ENCODE measurements at regions not wholly inside any gene's neighbourhood (a gene's known extent, or its start where the extent isn't known, plus 50 kb on each side); places are given as distances from the start of the nearest gene placed in this dataset.

DNA sequence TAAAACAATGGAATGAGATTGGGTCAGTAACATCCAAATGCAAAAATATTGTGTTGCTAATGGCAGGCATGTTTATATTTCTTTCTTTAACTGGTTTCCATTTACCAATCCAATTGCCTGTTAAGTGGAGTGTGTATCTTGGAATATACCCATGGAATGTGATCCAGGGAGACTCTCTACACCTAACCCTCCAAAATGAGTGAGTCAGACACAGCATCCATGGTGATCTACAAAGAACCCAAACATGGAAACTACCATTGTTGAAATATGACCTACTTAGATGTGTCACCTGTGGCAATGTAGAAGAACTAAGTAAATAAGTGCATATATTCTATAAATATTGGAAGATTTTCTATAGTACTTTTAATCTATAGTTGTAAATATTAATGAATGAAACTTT lies 110.3 kb downstream of the AREG start:
- in situ Hi-C loops (cut with MboI; ENCODE audit: low sequenced_read_pairs in 4 of 4) = no loop called here
- no peaks in the 10 kb centered on the region for H3K4me1 ChIP-seq
- TF ChIP-seq, protein P1, sequence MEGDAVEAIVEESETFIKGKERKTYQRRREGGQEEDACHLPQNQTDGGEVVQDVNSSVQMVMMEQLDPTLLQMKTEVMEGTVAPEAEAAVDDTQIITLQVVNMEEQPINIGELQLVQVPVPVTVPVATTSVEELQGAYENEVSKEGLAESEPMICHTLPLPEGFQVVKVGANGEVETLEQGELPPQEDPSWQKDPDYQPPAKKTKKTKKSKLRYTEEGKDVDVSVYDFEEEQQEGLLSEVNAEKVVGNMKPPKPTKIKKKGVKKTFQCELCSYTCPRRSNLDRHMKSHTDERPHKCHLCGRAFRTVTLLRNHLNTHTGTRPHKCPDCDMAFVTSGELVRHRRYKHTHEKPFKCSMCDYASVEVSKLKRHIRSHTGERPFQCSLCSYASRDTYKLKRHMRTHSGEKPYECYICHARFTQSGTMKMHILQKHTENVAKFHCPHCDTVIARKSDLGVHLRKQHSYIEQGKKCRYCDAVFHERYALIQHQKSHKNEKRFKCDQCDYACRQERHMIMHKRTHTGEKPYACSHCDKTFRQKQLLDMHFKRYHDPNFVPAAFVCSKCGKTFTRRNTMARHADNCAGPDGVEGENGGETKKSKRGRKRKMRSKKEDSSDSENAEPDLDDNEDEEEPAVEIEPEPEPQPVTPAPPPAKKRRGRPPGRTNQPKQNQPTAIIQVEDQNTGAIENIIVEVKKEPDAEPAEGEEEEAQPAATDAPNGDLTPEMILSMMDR (IDR thresholded peaks at IDR 0.05 in 4 of 5, conservative IDR thresholded peaks at IDR 0.05 in 1 of 5) = no peak
- no peak for TF ChIP-seq POLR2A (IDR thresholded peaks at IDR 0.05)
- no peak overlapping the region for H3K4me3 ChIP-seq
- H3K9me3 ChIP-seq = no peaks in the 10 kb centered on the region
- H3K27ac ChIP-seq = no peak overlapping the region
- no peaks in the 10 kb centered on the region for H3K27me3 ChIP-seq
- intact Hi-C loops (cut with DNase I; ENCODE audit: low total_unique reads) = no loop called here
- DNase-seq (no peak), ATAC-seq (no peak)
- no peaks in the 10 kb centered on the region for H3K36me3 ChIP-seq

DNA sequence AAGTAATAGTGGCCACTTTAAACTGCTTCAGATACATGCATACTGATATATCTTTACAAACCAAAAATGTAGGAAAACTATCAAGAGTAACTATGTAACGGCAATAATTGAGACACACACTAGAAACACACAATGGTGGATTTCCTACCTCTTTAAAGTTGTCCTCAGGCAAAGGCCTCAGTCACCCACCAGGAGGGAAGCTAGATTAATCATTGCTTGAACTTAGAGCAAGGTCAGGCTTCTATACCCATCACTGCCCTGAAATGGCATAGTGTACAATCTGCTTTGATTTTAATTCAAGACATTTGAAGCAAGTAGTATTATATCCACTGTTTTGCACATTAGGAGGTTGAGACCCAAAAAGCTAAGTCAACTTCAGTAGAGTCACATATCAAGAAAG lies 110.9 kb downstream of the AREG start:
- Histone ChIP-seq H3K4me1 (no peaks in the 10 kb centered on the region), H3K4me3 (no peak overlapping the region), H3K36me3 (no peaks in the 10 kb centered on the region), H3K27me3 (no peaks in the 10 kb centered on the region), H3K27ac (no peak overlapping the region), H3K9me3 (no peaks in the 10 kb centered on the region)
- intact Hi-C loops (cut with DNase I; ENCODE audit: low total_unique reads) (no loop called here), in situ Hi-C loops (cut with MboI; ENCODE audit: low sequenced_read_pairs in 4 of 4) (no loop called here)
- TF ChIP-seq POLR2A (IDR thresholded peaks at IDR 0.05) = no peak
- TF ChIP-seq, protein P1 (IDR thresholded peaks at IDR 0.05 in 4 of 5, conservative IDR thresholded peaks at IDR 0.05 in 1 of 5) = no peak
- no peak for ATAC-seq
- DNase-seq = no peak

DNA sequence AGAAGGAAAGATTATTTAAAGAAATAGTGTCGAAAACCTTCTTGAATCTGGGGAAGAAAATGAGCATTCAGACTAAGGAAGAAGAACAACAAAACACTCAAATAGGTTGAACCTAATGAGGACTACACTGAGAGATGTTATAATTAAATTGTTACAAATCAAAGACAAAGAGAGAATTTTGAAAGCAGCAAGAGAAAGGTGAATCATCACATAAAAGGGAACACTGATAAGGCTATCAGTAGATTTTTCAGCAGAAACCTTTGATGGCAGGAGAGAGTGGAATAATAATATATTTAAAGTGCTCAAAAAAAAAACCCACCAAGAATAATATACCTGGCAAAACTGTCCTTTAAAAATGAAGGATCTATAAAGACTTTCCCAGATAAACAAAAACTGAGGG lies 114.9 kb downstream of the AREG start:
- Histone ChIP-seq H3K27ac (no peak overlapping the region), H3K4me1 (no peaks in the 10 kb centered on the region), H3K27me3 (no peaks in the 10 kb centered on the region), H3K9me3 (no peaks in the 10 kb centered on the region), H3K4me3 (no peak overlapping the region), H3K36me3 (no peaks in the 10 kb centered on the region)
- ATAC-seq (no peak), DNase-seq (no peak)
- intact Hi-C loops (cut with DNase I; ENCODE audit: low total_unique reads) (no loop called here), in situ Hi-C loops (cut with MboI; ENCODE audit: low sequenced_read_pairs in 4 of 4) (no loop called here)
- TF ChIP-seq, protein P1 (IDR thresholded peaks at IDR 0.05 in 4 of 5, conservative IDR thresholded peaks at IDR 0.05 in 1 of 5) = no peak
- TF ChIP-seq POLR2A (IDR thresholded peaks at IDR 0.05) = no peak

DNA sequence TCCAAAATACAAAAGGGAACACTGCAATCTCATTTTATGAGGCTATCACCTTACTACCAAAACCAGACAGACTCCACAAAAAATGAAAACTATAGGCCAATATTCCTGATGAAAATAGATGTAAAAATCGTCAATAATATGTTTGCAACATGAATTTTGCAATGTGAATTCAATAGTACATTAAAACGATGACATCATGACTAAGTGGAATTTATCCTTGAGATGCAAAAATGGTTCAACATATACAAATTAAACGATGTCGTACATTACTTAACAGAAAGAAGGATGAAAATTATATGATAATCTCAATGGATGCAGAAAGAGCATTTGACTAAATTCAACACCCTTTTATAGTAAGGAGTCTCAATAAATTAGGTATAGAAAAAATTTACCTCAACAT lies 123.0 kb downstream of the AREG start:
- TF ChIP-seq, protein P1 (IDR thresholded peaks at IDR 0.05 in 4 of 5, conservative IDR thresholded peaks at IDR 0.05 in 1 of 5) = no peak
- no peak for TF ChIP-seq POLR2A (IDR thresholded peaks at IDR 0.05)
- no peak for ATAC-seq
- H3K4me3 ChIP-seq = no peak overlapping the region
- H3K4me1 ChIP-seq = no peaks in the 10 kb centered on the region
- in situ Hi-C loops (cut with MboI; ENCODE audit: low sequenced_read_pairs in 4 of 4) = no loop called here
- no peaks in the 10 kb centered on the region for H3K9me3 ChIP-seq
- DNase-seq = no peak
- no peaks in the 10 kb centered on the region for H3K27me3 ChIP-seq
- intact Hi-C loops (cut with DNase I; ENCODE audit: low total_unique reads) = no loop called here
- H3K36me3 ChIP-seq = no peaks in the 10 kb centered on the region
- H3K27ac ChIP-seq = no peak overlapping the region

DNA sequence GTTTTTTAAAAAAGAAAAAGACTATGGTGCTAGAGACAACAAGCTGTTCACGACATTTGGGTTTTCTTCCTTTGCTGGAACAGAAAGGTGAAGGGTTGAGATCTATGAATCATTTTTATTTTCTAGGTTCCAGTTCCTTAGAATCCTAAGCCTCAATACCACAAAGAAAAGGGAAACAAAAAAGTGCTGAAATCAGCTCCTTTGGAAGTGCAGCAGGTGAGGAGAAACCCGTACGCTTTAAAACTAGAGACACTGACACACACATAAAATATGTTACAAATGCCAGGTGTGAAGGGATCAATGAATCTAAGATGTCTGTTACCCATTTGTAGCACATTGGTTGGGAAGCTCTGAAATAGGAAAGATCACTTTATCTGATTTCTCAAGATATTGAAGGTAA lies 125.2 kb downstream of the AREG start:
- no peak overlapping the region for H3K27ac ChIP-seq
- no peaks in the 10 kb centered on the region for H3K36me3 ChIP-seq
- in situ Hi-C loops (cut with MboI; ENCODE audit: low sequenced_read_pairs in 4 of 4) = no loop called here
- ATAC-seq (no peak), DNase-seq (no peak)
- H3K9me3 ChIP-seq = no peaks in the 10 kb centered on the region
- intact Hi-C loops (cut with DNase I; ENCODE audit: low total_unique reads) = no loop called here
- no peak overlapping the region for H3K4me3 ChIP-seq
- TF ChIP-seq, protein P1 (IDR thresholded peaks at IDR 0.05 in 4 of 5, conservative IDR thresholded peaks at IDR 0.05 in 1 of 5) = no peak
- TF ChIP-seq POLR2A (IDR thresholded peaks at IDR 0.05) = no peak
- no peaks in the 10 kb centered on the region for H3K4me1 ChIP-seq
- H3K27me3 ChIP-seq = no peaks in the 10 kb centered on the region
